ENCODE measurements at regions not wholly inside any gene's neighbourhood (a gene's known extent, or its start where the extent isn't known, plus 50 kb on each side); places are given as distances from the start of the nearest gene placed in this dataset.

DNA sequence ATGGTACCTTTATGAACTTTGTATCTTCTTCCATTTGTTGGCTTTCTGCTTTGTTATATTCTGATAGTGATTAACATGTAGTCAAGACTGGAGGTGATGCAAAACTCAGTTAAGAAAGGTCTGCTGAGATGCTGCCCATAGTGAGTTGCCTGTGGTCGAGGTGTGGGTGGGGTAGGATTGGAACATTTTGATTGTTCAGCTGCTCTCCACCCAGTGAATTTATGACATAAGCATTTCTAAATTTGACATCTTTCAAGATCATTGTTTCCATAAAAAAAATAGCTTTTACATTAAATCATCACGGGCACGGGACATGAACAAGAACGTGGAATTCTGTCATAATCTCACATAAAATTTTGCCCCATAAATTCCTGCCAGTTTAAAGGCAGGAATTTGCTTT is 146.6 kb upstream of the POU3F2 start:
- Histone ChIP-seq H3K27ac (replicated peaks) (no peak overlapping the region), H3K4me3 (replicated peaks; ENCODE audit: insufficient read depth, low read length) (no peak overlapping the region), H3K27me3 (ENCODE audit: insufficient read depth, poor library complexity, severe bottlenecking) (no peaks in the 10 kb centered on the region)
- TF ChIP-seq GABPA (IDR thresholded peaks at IDR 0.05; ENCODE audit: low read depth) (no peak), POLR2AphosphoS5 (IDR thresholded peaks at IDR 0.05; ENCODE audit: low read depth) (no peak), SPI1 (IDR thresholded peaks at IDR 0.05; ENCODE audit: borderline replicate concordance, low read depth) (no peak)
- TF ChIP-seq, protein P1, sequence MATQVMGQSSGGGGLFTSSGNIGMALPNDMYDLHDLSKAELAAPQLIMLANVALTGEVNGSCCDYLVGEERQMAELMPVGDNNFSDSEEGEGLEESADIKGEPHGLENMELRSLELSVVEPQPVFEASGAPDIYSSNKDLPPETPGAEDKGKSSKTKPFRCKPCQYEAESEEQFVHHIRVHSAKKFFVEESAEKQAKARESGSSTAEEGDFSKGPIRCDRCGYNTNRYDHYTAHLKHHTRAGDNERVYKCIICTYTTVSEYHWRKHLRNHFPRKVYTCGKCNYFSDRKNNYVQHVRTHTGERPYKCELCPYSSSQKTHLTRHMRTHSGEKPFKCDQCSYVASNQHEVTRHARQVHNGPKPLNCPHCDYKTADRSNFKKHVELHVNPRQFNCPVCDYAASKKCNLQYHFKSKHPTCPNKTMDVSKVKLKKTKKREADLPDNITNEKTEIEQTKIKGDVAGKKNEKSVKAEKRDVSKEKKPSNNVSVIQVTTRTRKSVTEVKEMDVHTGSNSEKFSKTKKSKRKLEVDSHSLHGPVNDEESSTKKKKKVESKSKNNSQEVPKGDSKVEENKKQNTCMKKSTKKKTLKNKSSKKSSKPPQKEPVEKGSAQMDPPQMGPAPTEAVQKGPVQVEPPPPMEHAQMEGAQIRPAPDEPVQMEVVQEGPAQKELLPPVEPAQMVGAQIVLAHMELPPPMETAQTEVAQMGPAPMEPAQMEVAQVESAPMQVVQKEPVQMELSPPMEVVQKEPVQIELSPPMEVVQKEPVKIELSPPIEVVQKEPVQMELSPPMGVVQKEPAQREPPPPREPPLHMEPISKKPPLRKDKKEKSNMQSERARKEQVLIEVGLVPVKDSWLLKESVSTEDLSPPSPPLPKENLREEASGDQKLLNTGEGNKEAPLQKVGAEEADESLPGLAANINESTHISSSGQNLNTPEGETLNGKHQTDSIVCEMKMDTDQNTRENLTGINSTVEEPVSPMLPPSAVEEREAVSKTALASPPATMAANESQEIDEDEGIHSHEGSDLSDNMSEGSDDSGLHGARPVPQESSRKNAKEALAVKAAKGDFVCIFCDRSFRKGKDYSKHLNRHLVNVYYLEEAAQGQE (IDR thresholded peaks at IDR 0.05; ENCODE audit: insufficient replicate concordance, low read depth), result no peak
- TF ChIP-seq, protein P2, sequence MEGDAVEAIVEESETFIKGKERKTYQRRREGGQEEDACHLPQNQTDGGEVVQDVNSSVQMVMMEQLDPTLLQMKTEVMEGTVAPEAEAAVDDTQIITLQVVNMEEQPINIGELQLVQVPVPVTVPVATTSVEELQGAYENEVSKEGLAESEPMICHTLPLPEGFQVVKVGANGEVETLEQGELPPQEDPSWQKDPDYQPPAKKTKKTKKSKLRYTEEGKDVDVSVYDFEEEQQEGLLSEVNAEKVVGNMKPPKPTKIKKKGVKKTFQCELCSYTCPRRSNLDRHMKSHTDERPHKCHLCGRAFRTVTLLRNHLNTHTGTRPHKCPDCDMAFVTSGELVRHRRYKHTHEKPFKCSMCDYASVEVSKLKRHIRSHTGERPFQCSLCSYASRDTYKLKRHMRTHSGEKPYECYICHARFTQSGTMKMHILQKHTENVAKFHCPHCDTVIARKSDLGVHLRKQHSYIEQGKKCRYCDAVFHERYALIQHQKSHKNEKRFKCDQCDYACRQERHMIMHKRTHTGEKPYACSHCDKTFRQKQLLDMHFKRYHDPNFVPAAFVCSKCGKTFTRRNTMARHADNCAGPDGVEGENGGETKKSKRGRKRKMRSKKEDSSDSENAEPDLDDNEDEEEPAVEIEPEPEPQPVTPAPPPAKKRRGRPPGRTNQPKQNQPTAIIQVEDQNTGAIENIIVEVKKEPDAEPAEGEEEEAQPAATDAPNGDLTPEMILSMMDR (IDR thresholded peaks at IDR 0.05; ENCODE audit: insufficient read depth, low read length), result no peak
- no peak for DNase-seq (ENCODE audit: low read depth in 1 of 2, low spot score in 1 of 2)

DNA sequence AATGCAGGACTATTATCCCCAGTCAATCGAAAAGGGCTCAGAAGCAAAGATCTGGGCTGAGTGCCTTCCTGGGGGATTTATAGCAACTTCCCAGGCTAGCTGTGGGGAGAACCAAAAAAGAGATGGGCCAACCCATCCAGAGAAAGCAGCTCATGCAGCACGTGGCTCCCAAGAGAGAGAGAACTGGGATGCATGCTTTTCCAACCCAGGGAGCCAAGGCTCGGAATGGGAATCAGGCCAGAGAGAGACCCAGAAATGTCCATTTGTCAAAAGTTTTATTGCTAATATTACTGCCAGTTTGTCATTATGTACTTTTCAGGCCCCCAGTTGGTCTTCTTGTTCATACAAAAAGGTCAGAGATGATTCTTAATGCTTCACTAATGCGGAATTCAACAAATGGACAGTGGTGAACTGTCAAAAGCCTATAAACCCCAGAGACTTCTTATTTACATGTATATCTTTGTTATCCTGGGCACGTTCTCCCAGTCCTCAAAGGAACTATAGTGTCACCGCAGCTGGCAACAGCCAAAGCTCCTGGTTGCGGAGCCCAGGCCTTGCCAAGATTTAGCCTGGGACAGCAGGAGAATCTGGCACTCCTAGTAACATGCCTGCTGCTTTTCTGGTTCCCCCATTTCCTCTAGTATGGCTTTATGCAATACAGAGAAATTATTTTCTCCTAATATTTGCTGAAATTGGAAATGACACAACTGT is 139.1 kb upstream of the POU3F2 start:
- Histone ChIP-seq H3K4me3 (replicated peaks; ENCODE audit: insufficient read depth, low read length) (no peak overlapping the region), H3K27me3 (ENCODE audit: insufficient read depth, poor library complexity, severe bottlenecking) (no peaks in the 10 kb centered on the region), H3K27ac (replicated peaks) (no peak overlapping the region)
- no peak for TF ChIP-seq GABPA (IDR thresholded peaks at IDR 0.05; ENCODE audit: low read depth)
- TF ChIP-seq, protein P1 (IDR thresholded peaks at IDR 0.05; ENCODE audit: insufficient replicate concordance, low read depth), result no peak
- TF ChIP-seq, protein P2 (IDR thresholded peaks at IDR 0.05; ENCODE audit: insufficient read depth, low read length), result no peak
- no peak for TF ChIP-seq SPI1 (IDR thresholded peaks at IDR 0.05; ENCODE audit: borderline replicate concordance, low read depth)
- TF ChIP-seq POLR2AphosphoS5 (IDR thresholded peaks at IDR 0.05; ENCODE audit: low read depth), result no peak
- DNase-seq (ENCODE audit: low read depth in 1 of 2, low spot score in 1 of 2), result no peak

DNA sequence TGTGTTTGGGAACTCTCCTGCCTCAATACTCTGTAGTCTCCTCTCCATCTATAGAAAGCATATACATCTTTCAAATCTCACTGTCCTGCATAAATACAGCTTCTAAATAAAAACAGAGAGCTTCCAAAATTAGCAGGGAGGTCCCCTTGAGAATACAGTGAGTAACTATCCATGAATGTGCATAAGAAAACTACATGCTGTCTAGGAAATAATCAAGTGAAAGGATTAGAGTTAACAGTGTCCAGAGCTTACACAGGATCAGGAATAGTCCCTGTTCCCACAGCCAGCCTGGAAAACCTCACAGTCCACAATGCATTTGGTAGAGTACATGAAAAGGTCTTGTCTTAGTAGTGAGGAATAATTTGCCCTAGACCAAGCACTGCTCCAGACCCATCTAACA is 123.0 kb upstream of the POU3F2 start:
- no peak for DNase-seq (ENCODE audit: low read depth in 1 of 2, low spot score in 1 of 2)
- Histone ChIP-seq H3K4me3 (replicated peaks; ENCODE audit: insufficient read depth, low read length) (no peak overlapping the region), H3K27me3 (ENCODE audit: insufficient read depth, poor library complexity, severe bottlenecking) (no peaks in the 10 kb centered on the region), H3K27ac (replicated peaks) (no peak overlapping the region)
- TF ChIP-seq SPI1 (IDR thresholded peaks at IDR 0.05; ENCODE audit: borderline replicate concordance, low read depth) (no peak), POLR2AphosphoS5 (IDR thresholded peaks at IDR 0.05; ENCODE audit: low read depth) (no peak)
- TF ChIP-seq, protein P2 (IDR thresholded peaks at IDR 0.05; ENCODE audit: insufficient read depth, low read length), result no peak

DNA sequence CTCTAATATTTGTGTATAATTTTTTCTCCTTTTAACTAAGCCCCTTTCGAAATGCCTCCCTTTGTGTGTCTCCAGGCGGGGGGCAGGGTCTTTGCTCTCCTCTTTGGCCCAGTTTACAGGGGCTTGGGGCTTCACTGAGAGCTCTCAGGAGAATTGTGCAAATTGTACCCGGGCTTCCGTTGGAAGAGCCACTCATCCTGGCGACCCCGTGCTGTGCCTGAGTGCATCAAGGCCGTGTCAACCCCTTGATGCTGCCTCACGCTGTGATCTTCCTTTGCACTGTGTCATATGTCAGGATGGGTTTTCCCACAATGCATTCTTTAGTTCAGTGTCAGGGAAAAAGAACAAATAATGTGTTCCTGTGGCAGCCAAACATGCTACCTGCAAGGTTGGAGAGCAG is 118.0 kb upstream of the POU3F2 start:
- H3K4me3 ChIP-seq (replicated peaks; ENCODE audit: insufficient read depth, low read length), result no peak overlapping the region
- no peak for DNase-seq (ENCODE audit: low read depth in 1 of 2, low spot score in 1 of 2)
- H3K27me3 ChIP-seq (ENCODE audit: insufficient read depth, poor library complexity, severe bottlenecking), result peaks cover 8% of the 10 kb centered on the region

More for the DNA sequence above, 118.0 kb upstream of the POU3F2 start:
- H3K27ac ChIP-seq (replicated peaks), result no peak overlapping the region
- TF ChIP-seq SPI1 (IDR thresholded peaks at IDR 0.05; ENCODE audit: borderline replicate concordance, low read depth), result no peak
- no peak for TF ChIP-seq GABPA (IDR thresholded peaks at IDR 0.05; ENCODE audit: low read depth)
- TF ChIP-seq, protein P1 (IDR thresholded peaks at IDR 0.05; ENCODE audit: insufficient replicate concordance, low read depth), result no peak
- TF ChIP-seq, protein P2 (IDR thresholded peaks at IDR 0.05; ENCODE audit: insufficient read depth, low read length), result no peak

All from HL-60 (cell line).